Endothelial cell of umbilical vein (primary cell): ENCODE measurements at regions not wholly inside any gene's neighbourhood (a gene's known extent, or its start where the extent isn't known, plus 50 kb on each side); places are given as distances from the start of the nearest gene placed in this dataset.

Experiments used
- BruUV-seq: library from RNA; stranded (reverse); fragments of 400-500 nt; replicated peaks from 2 replicates; lab custom pipeline; 2021; lab: Mats Ljungman, UMichigan
- CTCF ChIA-PET: fragments of 300-600, 350-600 bp; sonication (Branson Sonifier 250); formaldehyde crosslinking; loops from one replicate; lab custom pipeline; 2021; ENCODE audit warnings: antibody characterized with exemption, inconsistent platforms; lab: Charles Lee
- POLR2A ChIA-PET: fragments of 300-600, 350-600 bp; sonication (Branson Sonifier 250); formaldehyde crosslinking; loops from one replicate; lab custom pipeline; 2021; ENCODE audit warnings: antibody characterized with exemption, inconsistent platforms; lab: Charles Lee
- DNase-seq: peaks from one replicate; pipeline ENCODE4 v3.0.0-alpha.2; 2011; ENCODE audit warnings: low read depth, low spot score
- FAIRE-seq: peaks from 2 replicates; lab custom pipeline; 2011; peaks lifted over from hg19 to GRCh38; lab: Jason Lieb, UNC
- H2AFZ ChIP-seq: 2 replicates; pipeline ENCODE4 v1.6.0; 2012; ENCODE audit warnings: low read depth, low read length, control low read depth, inconsistent platforms
- H3K27ac ChIP-seq: 2 replicates; pipeline ENCODE4 v1.5.1; 2011; ENCODE audit warnings: low read depth, mild to moderate bottlenecking, control low read depth, low read length, moderate library complexity; ENCODE audit not compliant: insufficient read depth
- H3K27me3 ChIP-seq, 2 experiments: 2 replicates each; pipeline versions ENCODE4 v1.6.0 to v1.6.1; 2011; ENCODE audit warnings: low read length in 2 of 2, mixed read lengths in 1 of 2; ENCODE audit not compliant: control insufficient read depth in 2 of 2, insufficient read depth in 2 of 2
- H3K36me3 ChIP-seq, 2 experiments: 2 replicates in 1 of 2; 3 replicates in 1 of 2; pipeline ENCODE4 v1.5.1; 2011; ENCODE audit warnings: low read length in 2 of 2, mild to moderate bottlenecking in 1 of 2, moderate library complexity in 1 of 2; ENCODE audit not compliant: control insufficient read depth in 2 of 2, insufficient read depth in 2 of 2; ENCODE audit errors: extremely low read depth in 1 of 2
- H3K4me1 ChIP-seq: 3 replicates; pipeline ENCODE4 v1.5.1; 2011; ENCODE audit warnings: mild to moderate bottlenecking, low read length; ENCODE audit not compliant: control insufficient read depth, insufficient read depth; ENCODE audit errors: extremely low read depth
- H3K4me2 ChIP-seq: 2 replicates; pipeline ENCODE4 v1.6.1; 2011; ENCODE audit warnings: low read length, control low read depth, mixed read lengths; ENCODE audit not compliant: insufficient read depth
- H3K4me3 ChIP-seq, 3 experiments: fragments of 200-600 bp in 1 of 3; sonication (generic), shearing (Covaris generic) in 1 of 3; replicated peaks in 1 of 3; 2 replicates each; pipeline ENCODE4 v1.5.1; 2011 to 2016; ENCODE audit warnings: control low read depth in 3 of 3, low read length in 3 of 3, mild to moderate bottlenecking in 2 of 3, inconsistent platforms in 1 of 3, low read depth in 1 of 3, moderate library complexity in 1 of 3; ENCODE audit not compliant: insufficient read depth in 1 of 3
- H3K79me2 ChIP-seq: 2 replicates; pipeline ENCODE4 v1.6.0; 2012; ENCODE audit warnings: low read length, inconsistent platforms; ENCODE audit not compliant: control insufficient read depth, insufficient read depth
- H3K9ac ChIP-seq: replicated peaks from 2 replicates; pipeline ENCODE3; 2011; ENCODE audit warnings: low read length, control low read depth; ENCODE audit not compliant: insufficient read depth; ENCODE audit errors: extremely low read depth
- H3K9me1 ChIP-seq: replicated peaks from 3 replicates; pipeline ENCODE4 v1.6.0; 2011; ENCODE audit warnings: mild to moderate bottlenecking, low read length; ENCODE audit not compliant: control insufficient read depth, insufficient read depth; ENCODE audit errors: extremely low read depth
- H3K9me3 ChIP-seq: replicated peaks from 2 replicates; pipeline ENCODE4 v1.5.1; 2012; ENCODE audit warnings: low read length, inconsistent platforms; ENCODE audit not compliant: control insufficient read depth, insufficient read depth
- H4K20me1 ChIP-seq: replicated peaks from 2 replicates; pipeline ENCODE3; 2011; ENCODE audit warnings: mild to moderate bottlenecking, low read length; ENCODE audit not compliant: control insufficient read depth, insufficient read depth; ENCODE audit errors: extremely low read depth
- CTCF ChIP-seq, 2 donors: IDR thresholded peaks; 1 replicate in 1 of 2; 2 replicates in 1 of 2; pipeline ENCODE4 v1.5.1; 2011; ENCODE audit warnings: low read length in 2 of 2, mild to moderate bottlenecking in 2 of 2, moderate library complexity in 2 of 2, control low read depth in 1 of 2, inconsistent platforms in 1 of 2, low read depth in 1 of 2; ENCODE audit not compliant: insufficient read depth in 1 of 2; ENCODE audit errors: extremely low read depth in 1 of 2
- EZH2 ChIP-seq: IDR thresholded peaks from 2 replicates; pipeline ENCODE4 v1.6.1; 2012; ENCODE audit warnings: borderline replicate concordance, low read depth, mild to moderate bottlenecking, moderate library complexity, low read length, inconsistent platforms; ENCODE audit not compliant: severe bottlenecking
- FOS ChIP-seq: IDR thresholded peaks from 2 replicates; pipeline ENCODE4 v1.6.1; 2011; ENCODE audit warnings: mild to moderate bottlenecking, low read length, moderate library complexity, borderline replicate concordance; ENCODE audit not compliant: insufficient read depth
- GATA2 ChIP-seq: IDR thresholded peaks from 2 replicates; pipeline ENCODE4 v1.7.0; 2011; ENCODE audit warnings: low read depth, mild to moderate bottlenecking, moderate library complexity, mixed read lengths, low read length; ENCODE audit not compliant: insufficient read length, insufficient read depth
- JUN ChIP-seq: IDR thresholded peaks from 2 replicates; pipeline ENCODE4 v1.6.1; 2011; ENCODE audit warnings: borderline replicate concordance, low read depth; ENCODE audit not compliant: insufficient read length, insufficient read depth
- MYC ChIP-seq: IDR thresholded peaks from one replicate; pipeline ENCODE4 v1.6.1; 2011; ENCODE audit warnings: mild to moderate bottlenecking, low read depth, low read length
- POLR2A ChIP-seq: IDR thresholded peaks from 2 replicates; pipeline ENCODE4 v1.6.1; 2012; ENCODE audit warnings: low read depth, mild to moderate bottlenecking, control low read depth, low read length
- POLR2AphosphoS5 ChIP-seq: IDR thresholded peaks from 2 replicates; pipeline ENCODE4 v1.6.1; 2012; ENCODE audit warnings: low read depth, mild to moderate bottlenecking, control low read depth, low read length, moderate library complexity; ENCODE audit not compliant: insufficient read depth
- dilution Hi-C: fragments of 300-500 bp; cut with MboI; formaldehyde crosslinking; loops from one replicate; pipeline ENCODE4 v1.15.0; 2019; ENCODE audit warnings: low sequenced_read_pairs; ENCODE audit not compliant: extremely low pct_ligation_motif_present
- intact Hi-C: fragments of 100-400 bp; cut with micrococcal nuclease; formaldehyde crosslinking; loops from one replicate; pipeline ENCODE4 v1.10.0; 2022
- TF ChIP-seq, protein P1 (sequence below): IDR thresholded peaks from 2 replicates; pipeline ENCODE4 v1.6.1; 2011; ENCODE audit not compliant: insufficient read depth, insufficient read length

- dilution Hi-C loops (no loop called here), intact Hi-C loops (no loop called here)
- ChIA-PET POLR2A (no interaction called here), CTCF (no interaction called here)
- Histone ChIP-seq H3K4me2 (no peak overlapping the region), H3K27me3 (no peaks in the 10 kb centered on the region), H3K9ac (no peak overlapping the region), H3K36me3 (no peaks in the 10 kb centered on the region), H3K27ac (no peak overlapping the region), H3K9me3 (no peaks in the 10 kb centered on the region), H3K79me2 (no peaks in the 10 kb centered on the region), H3K4me3 (no peak overlapping the region), H2AFZ (no peak overlapping the region), H3K4me1 (peaks cover 30% of the 10 kb centered on the region), H3K9me1 (no peaks in the 10 kb centered on the region), H4K20me1 (no peaks in the 10 kb centered on the region)
- DNase-seq (peak; percentile 31), FAIRE-seq (peak; percentile 86)
- no TSS peak for BruUV-seq
- TF ChIP-seq MYC (no peak), EZH2 (no peak), CTCF (IDR thresholded peaks at IDR 0.05; ENCODE audit: extremely low read depth in 1 of 2, insufficient read depth in 1 of 2, low read depth in 1 of 2, low read length in 2 of 2) (no peak), POLR2A (no peak), GATA2 (no peak), POLR2AphosphoS5 (no peak), FOS (peak; percentile 71), JUN (peak; percentile 2)
- TF ChIP-seq, protein P1, sequence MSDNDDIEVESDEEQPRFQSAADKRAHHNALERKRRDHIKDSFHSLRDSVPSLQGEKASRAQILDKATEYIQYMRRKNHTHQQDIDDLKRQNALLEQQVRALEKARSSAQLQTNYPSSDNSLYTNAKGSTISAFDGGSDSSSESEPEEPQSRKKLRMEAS = no peak
Observed at GRCh38 chr13:30829145-30829832, 76.8 kb upstream of the MEDAG start.
